Gastroesophageal sphincter (tissue), 4 donors: ENCODE measurements at regions not wholly inside any gene's neighbourhood (a gene's known extent, or its start where the extent isn't known, plus 50 kb on each side); places are given as distances from the start of the nearest gene placed in this dataset.
"Not testable (repeated sequence)": the region's sequence is repeated elsewhere in the genome, so short reads cannot be mapped to it uniquely, and the experiment has no call there.

Experiments
- ATAC-seq: fragments of 150-250 bp; one replicate; pipeline ENCODE4 v1.9.1; 2016; ENCODE audit warnings: mild to moderate bottlenecking, moderate library complexity
- H3K27ac ChIP-seq, 4 donors: fragments of 200-600 bp; sonication (generic) in 3 of 4; 1 replicate in 3 of 4; 2 replicates in 1 of 4; pipeline ENCODE4 v1.5.1; 2016 to 2019
- H3K27me3 ChIP-seq: fragments of 200-600 bp; sonication (generic); one replicate; pipeline ENCODE4 v1.5.1; 2019
- H3K36me3 ChIP-seq, 2 donors: fragments of 200-600 bp; sonication (generic); one replicate each; pipeline ENCODE4 v1.5.1; 2019; ENCODE audit warnings: control low read depth in 1 of 2
- H3K4me1 ChIP-seq, 3 donors: fragments of 200-600 bp; sonication (generic); 1 replicate in 2 of 3; 2 replicates in 1 of 3; pipeline ENCODE4 v1.5.1; 2016 to 2019; ENCODE audit warnings: control low read depth in 2 of 3
- H3K4me3 ChIP-seq, 2 donors: fragments of 200-600 bp; sonication (generic); one replicate each; pipeline ENCODE4 v1.5.1; 2019; ENCODE audit warnings: mild to moderate bottlenecking in 1 of 2, moderate library complexity in 1 of 2
- H3K9me3 ChIP-seq, 3 donors: fragments of 200-600 bp; sonication (generic); one replicate each; pipeline ENCODE4 v1.5.1; 2017 to 2019; ENCODE audit warnings: control low read depth in 2 of 3
- CTCF ChIP-seq, 4 experiments: fragments of 200-600 bp in 2 of 4; fragments of 450-650 bp in 2 of 4; sonication (generic) in 1 of 4; IDR thresholded peaks; one replicate each; pipeline ENCODE4 v1.5.1; 2017 to 2019; ENCODE audit warnings: antibody characterized with exemption in 4 of 4, mild to moderate bottlenecking in 2 of 4, moderate library complexity in 2 of 4
- EP300 ChIP-seq: sonication (generic); formaldehyde crosslinking; IDR thresholded peaks from one replicate; pipeline ENCODE4 v1.6.1; 2017; ENCODE audit warnings: antibody characterized with exemption, mild to moderate bottlenecking
- POLR2A ChIP-seq, 2 donors: fragments of 450-650 bp; IDR thresholded peaks; one replicate each; pipeline ENCODE4 v1.6.1; 2017; ENCODE audit warnings: antibody characterized with exemption in 2 of 2, mild to moderate bottlenecking in 2 of 2, moderate library complexity in 1 of 2
- POLR2AphosphoS5 ChIP-seq: sonication (generic); formaldehyde crosslinking; IDR thresholded peaks from one replicate; pipeline ENCODE4 v1.6.1; 2017; ENCODE audit warnings: antibody characterized with exemption
- WGBS, 2 donors: methylation state at CpG; one replicate each; pipeline ENCODE4 v1.1.5; 2018; ENCODE audit warnings: low coverage in 1 of 2; 5-methylcytosine and 5-hydroxymethylcytosine counted together

DNA sequence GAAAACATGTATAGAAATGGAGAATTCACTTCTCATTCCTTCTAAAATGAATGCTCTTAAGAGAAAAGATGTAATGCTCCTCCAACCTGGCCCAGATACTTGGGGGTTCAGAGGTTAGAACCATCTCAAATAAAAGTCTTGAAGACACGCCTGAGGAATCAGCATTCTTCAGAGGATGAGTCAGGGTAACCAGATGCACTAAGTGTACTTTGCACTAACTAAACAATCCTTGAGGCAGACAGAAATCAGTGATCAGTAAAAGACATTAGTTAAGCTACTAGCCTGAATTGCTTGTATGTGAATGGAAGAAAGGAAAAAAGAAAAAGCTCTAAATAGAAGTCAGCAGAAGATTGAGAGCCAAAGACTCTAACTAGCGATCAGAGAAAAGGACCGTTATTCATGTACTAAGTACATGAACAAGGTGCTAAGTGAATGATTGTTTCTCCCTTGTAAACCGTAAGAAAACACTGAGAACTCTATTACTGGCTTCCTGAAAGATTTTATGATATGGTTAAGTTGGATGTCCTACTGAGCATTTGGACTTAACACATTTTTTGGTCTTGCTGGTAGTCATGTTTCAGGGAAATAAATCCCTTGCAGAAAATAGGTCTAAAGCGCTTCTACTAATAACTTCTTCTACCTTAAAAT is 738.3 kb downstream of the STPG2 start:
- Histone ChIP-seq H3K36me3 (no peaks in the 10 kb centered on the region), H3K27ac (no peak overlapping the region), H3K9me3 (no peaks in the 10 kb centered on the region), H3K27me3 (no peaks in the 10 kb centered on the region), H3K4me1 (no peaks in the 10 kb centered on the region), H3K4me3 (no peak overlapping the region)
- TF ChIP-seq POLR2AphosphoS5 (no peak), CTCF (IDR thresholded peaks at IDR 0.05) (no peak), POLR2A (IDR thresholded peaks at IDR 0.05) (no peak), EP300 (no peak)
- 85 to 88% methylated on average over 5 of the region's 5 CpGs for WGBS, 2 donors
- no peak for ATAC-seq

DNA sequence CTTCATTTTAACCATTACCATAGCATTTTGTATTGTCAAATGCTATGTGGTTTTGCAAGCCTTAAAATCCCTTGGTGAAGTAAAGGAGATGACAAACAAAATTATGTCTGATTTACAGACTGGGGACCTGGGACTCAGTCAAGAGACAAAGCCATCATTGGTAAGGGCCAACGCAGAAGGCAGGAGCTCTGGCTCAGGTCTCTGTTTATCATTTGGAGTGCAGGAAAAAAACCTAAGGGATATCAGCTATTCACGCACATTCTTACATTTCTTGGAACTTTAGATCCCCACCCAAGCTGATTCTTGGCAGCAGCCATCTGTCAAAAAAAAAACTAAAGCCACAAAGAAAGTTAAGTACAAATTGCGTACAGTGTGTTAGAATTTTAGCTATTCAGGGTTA is 731.9 kb downstream of the STPG2 start:
- no peaks in the 10 kb centered on the region for H3K36me3 ChIP-seq
- H3K4me3 ChIP-seq = no peak overlapping the region
- 35 to 58% methylated on average over 3 of the region's 3 CpGs for WGBS, 2 donors
- no peak overlapping the region for H3K27ac ChIP-seq
- ATAC-seq = no peak
- H3K9me3 ChIP-seq = no peaks in the 10 kb centered on the region
- H3K27me3 ChIP-seq = no peaks in the 10 kb centered on the region
- H3K4me1 ChIP-seq = no peaks in the 10 kb centered on the region
- TF ChIP-seq POLR2A (IDR thresholded peaks at IDR 0.05) = no peak
- no peak for TF ChIP-seq EP300
- no peak for TF ChIP-seq POLR2AphosphoS5
- TF ChIP-seq CTCF (IDR thresholded peaks at IDR 0.05) = no peak

- no peaks in the 10 kb centered on the region for H3K36me3 ChIP-seq
- no peak for ATAC-seq
- H3K4me3 ChIP-seq = no peak overlapping the region
- H3K9me3 ChIP-seq = no peaks in the 10 kb centered on the region
- no peaks in the 10 kb centered on the region for H3K4me1 ChIP-seq
- H3K27ac ChIP-seq = no peak overlapping the region
- 88 to 100% methylated on average over 1 of the region's 1 CpG for WGBS, 2 donors
- TF ChIP-seq POLR2A (IDR thresholded peaks at IDR 0.05) = no peak
- no peak for TF ChIP-seq EP300
- no peak for TF ChIP-seq CTCF (IDR thresholded peaks at IDR 0.05)
- no peak for TF ChIP-seq POLR2AphosphoS5
- H3K27me3 ChIP-seq = no peaks in the 10 kb centered on the region
These were observed 730.9 kb downstream of the STPG2 start for GRCh38 chr4:97412331-97412730.

GRCh38 chr4:97414161-97414560 is 729.1 kb downstream of the STPG2 start:
- no peaks in the 10 kb centered on the region for H3K27me3 ChIP-seq
- H3K27ac ChIP-seq = no peak overlapping the region
- no peaks in the 10 kb centered on the region for H3K36me3 ChIP-seq
- H3K4me1 ChIP-seq = no peaks in the 10 kb centered on the region
- ATAC-seq = no peak
- 70 to 91% methylated on average over 4 of the region's 4 CpGs for WGBS, 2 donors
- no peak overlapping the region for H3K4me3 ChIP-seq
- TF ChIP-seq EP300 (no peak), POLR2A (IDR thresholded peaks at IDR 0.05) (no peak), CTCF (IDR thresholded peaks at IDR 0.05) (no peak), POLR2AphosphoS5 (no peak)
- H3K9me3 ChIP-seq = peaks cover 0 to 14% (median 0%) of the 10 kb centered on the region in 3 donors

GRCh38 chr4:97432551-97432950 is 710.7 kb downstream of the STPG2 start:
- WGBS, 2 donors = 42 to 80% methylated on average over 2 of the region's 2 CpGs
- no peak overlapping the region for H3K4me3 ChIP-seq
- no peak overlapping the region for H3K27ac ChIP-seq
- H3K36me3 ChIP-seq = no peaks in the 10 kb centered on the region
- no peaks in the 10 kb centered on the region for H3K4me1 ChIP-seq
- peaks cover 0 to 25% (median 0%) of the 10 kb centered on the region in 3 donors for H3K9me3 ChIP-seq
- TF ChIP-seq POLR2AphosphoS5 = no peak
- ATAC-seq = no peak
- H3K27me3 ChIP-seq = no peaks in the 10 kb centered on the region

- not testable (repeated sequence) for H3K27ac ChIP-seq, ATAC-seq, H3K36me3 ChIP-seq, H3K27me3 ChIP-seq, H3K4me3 ChIP-seq, H3K4me1 ChIP-seq
- peaks cover 0 to 29% (median 0%) of the 10 kb centered on the region in 3 donors for H3K9me3 ChIP-seq
- WGBS, 2 donors = 60% methylated on average over 1 of the region's 21 CpGs; no CpG with 5 or more reads in 1 of the 2 donors
These were observed 705.1 kb downstream of the STPG2 start for GRCh38 chr4:97437998-97438705.
